ENCODE measurements at regions not wholly inside any gene's neighbourhood (a gene's known extent, or its start where the extent isn't known, plus 50 kb on each side); places are given as distances from the start of the nearest gene placed in this dataset.

DNA sequence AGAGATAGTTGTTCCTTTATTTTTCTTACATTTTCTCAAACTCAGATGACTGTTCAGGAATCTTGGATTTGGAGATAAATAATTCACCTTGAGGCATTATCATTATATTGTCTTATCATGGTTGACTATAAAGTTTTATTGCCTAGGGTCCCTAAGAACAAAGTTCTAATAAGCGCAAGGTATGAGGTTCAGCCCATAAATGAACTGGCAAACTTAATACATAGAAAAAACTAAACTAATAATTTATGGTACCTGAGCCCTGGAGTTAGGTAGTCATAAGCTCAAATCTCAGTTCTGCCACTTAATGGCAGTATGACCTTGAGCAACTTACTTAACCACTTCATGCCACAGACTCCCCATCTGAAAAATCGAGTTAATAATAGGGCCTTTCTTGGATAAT is 334.0 kb upstream of the PBX1 start:
- DNase-seq: no peak
- Histone ChIP-seq H3K4me3 (no peak overlapping the region), H3K27ac (no peak overlapping the region), H3K27me3 (no peaks in the 10 kb centered on the region), H3K36me3 (no peaks in the 10 kb centered on the region), H3K4me1 (no peaks in the 10 kb centered on the region), H3K9me3 (no peaks in the 10 kb centered on the region)
- intact Hi-C loops (cut with DNase I; ENCODE audit: low total_unique reads): no loop called here
- TF ChIP-seq POLR2A (IDR thresholded peaks at IDR 0.05): no peak
- TF ChIP-seq, protein P1, sequence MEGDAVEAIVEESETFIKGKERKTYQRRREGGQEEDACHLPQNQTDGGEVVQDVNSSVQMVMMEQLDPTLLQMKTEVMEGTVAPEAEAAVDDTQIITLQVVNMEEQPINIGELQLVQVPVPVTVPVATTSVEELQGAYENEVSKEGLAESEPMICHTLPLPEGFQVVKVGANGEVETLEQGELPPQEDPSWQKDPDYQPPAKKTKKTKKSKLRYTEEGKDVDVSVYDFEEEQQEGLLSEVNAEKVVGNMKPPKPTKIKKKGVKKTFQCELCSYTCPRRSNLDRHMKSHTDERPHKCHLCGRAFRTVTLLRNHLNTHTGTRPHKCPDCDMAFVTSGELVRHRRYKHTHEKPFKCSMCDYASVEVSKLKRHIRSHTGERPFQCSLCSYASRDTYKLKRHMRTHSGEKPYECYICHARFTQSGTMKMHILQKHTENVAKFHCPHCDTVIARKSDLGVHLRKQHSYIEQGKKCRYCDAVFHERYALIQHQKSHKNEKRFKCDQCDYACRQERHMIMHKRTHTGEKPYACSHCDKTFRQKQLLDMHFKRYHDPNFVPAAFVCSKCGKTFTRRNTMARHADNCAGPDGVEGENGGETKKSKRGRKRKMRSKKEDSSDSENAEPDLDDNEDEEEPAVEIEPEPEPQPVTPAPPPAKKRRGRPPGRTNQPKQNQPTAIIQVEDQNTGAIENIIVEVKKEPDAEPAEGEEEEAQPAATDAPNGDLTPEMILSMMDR (IDR thresholded peaks at IDR 0.05): no peak

DNA sequence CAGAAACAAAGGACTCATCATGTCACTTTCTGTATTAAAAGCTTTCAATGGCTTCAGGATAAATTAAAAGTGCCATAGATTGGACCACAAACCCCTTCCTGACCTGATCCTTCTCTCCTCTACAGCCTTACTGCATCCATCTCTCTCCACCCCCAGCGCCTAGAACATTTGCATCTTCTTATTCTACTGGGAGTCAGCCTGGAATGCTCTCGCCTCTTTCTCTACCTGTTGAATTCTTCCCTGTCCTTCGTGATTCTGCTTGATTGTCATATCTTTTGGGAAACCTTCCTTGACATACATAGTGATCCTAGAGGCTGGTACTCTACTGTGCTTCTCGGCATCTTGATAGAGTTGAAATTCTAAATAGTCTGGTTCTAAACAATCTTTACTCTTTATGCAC is 332.0 kb upstream of the PBX1 start:
- H3K36me3 ChIP-seq: no peaks in the 10 kb centered on the region
- no peak for TF ChIP-seq POLR2A (IDR thresholded peaks at IDR 0.05)
- TF ChIP-seq, protein P1 (IDR thresholded peaks at IDR 0.05): no peak
- H3K9me3 ChIP-seq: no peaks in the 10 kb centered on the region
- intact Hi-C loops (cut with DNase I; ENCODE audit: low total_unique reads): no loop called here
- no peaks in the 10 kb centered on the region for H3K27me3 ChIP-seq
- no peak overlapping the region for H3K4me3 ChIP-seq
- DNase-seq: no peak
- H3K27ac ChIP-seq: no peak overlapping the region
- H3K4me1 ChIP-seq: no peaks in the 10 kb centered on the region

DNA sequence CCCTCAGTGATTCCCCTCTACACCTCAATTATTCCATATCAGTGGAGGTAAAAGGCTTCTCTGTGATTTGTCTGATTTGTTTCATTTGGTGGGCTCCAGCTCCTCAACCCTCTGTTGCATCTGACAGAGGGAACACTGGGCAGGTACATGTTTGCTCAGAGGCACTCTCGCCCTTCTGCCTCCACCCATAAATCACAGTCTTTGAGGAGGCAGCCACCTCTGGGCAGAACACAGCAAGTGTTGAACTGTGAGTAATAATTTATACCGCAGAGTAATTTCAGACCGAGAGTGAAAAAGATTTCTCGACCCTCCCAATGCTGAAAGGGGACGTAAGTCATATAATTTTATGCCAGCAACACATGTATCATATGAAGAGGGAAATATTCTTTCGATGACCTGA is 330.1 kb upstream of the PBX1 start:
- Histone ChIP-seq H3K27ac (no peak overlapping the region), H3K36me3 (no peaks in the 10 kb centered on the region), H3K9me3 (no peaks in the 10 kb centered on the region), H3K4me1 (no peaks in the 10 kb centered on the region), H3K4me3 (no peak overlapping the region), H3K27me3 (no peaks in the 10 kb centered on the region)
- intact Hi-C loops (cut with DNase I; ENCODE audit: low total_unique reads): no loop called here
- no peak for DNase-seq
- TF ChIP-seq, protein P1 (IDR thresholded peaks at IDR 0.05): no peak
- no peak for TF ChIP-seq POLR2A (IDR thresholded peaks at IDR 0.05)

DNA sequence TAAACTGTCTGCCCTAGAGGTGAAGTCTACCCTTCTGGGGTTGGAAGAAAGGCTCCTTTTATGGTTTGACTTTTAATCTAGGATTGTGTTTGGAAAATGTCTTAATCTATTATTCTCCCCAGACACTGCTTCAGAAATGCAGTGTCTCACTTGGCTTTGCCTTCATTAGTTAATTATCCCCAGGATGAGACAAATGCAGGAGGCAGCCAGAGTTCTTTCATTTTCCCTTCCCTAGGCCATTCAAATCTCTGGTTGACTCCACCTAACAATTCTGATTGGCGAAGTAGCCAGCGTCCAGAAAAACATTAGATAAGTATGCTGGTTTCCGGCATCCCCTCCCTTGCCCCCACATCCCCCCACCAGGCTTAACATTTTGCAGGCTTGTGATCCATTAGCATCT is 325.8 kb upstream of the PBX1 start:
- Histone ChIP-seq H3K4me3 (no peak overlapping the region), H3K27ac (no peak overlapping the region), H3K36me3 (no peaks in the 10 kb centered on the region), H3K4me1 (no peaks in the 10 kb centered on the region), H3K9me3 (no peaks in the 10 kb centered on the region), H3K27me3 (no peaks in the 10 kb centered on the region)
- intact Hi-C loops (cut with DNase I; ENCODE audit: low total_unique reads): no loop called here
- TF ChIP-seq POLR2A (IDR thresholded peaks at IDR 0.05): no peak
- TF ChIP-seq, protein P1 (IDR thresholded peaks at IDR 0.05): no peak
- no peak for DNase-seq

DNA sequence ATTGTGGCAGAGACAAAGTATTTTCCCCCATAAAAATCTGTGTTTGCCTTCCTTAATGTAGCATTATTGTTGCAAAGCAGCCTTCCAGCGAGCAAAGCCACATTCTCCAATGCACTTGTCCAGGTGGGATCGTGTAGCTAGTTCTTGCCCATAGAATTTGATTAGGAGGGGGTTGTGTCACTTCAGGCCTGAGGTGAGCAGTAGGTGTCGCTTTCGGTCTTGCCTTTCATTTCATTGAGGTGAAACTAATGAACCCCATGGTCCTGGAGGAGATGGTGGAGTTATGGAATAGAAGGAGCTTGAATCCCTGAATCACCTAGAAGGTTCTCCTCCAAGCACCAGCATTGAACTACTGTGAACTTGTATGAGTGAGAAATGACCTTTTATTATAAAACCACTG is 318.9 kb upstream of the PBX1 start:
- no peak overlapping the region for H3K4me3 ChIP-seq
- no peaks in the 10 kb centered on the region for H3K27me3 ChIP-seq
- no peak overlapping the region for H3K27ac ChIP-seq
- H3K4me1 ChIP-seq: no peaks in the 10 kb centered on the region
- TF ChIP-seq, protein P1 (IDR thresholded peaks at IDR 0.05): no peak
- TF ChIP-seq POLR2A (IDR thresholded peaks at IDR 0.05): no peak
- intact Hi-C loops (cut with DNase I; ENCODE audit: low total_unique reads): no loop called here
- no peaks in the 10 kb centered on the region for H3K36me3 ChIP-seq
- no peaks in the 10 kb centered on the region for H3K9me3 ChIP-seq
- DNase-seq: no peak
